GM12891 (cell line): ENCODE measurements at regions not wholly inside any gene's neighbourhood (a gene's known extent, or its start where the extent isn't known, plus 50 kb on each side); places are given as distances from the start of the nearest gene placed in this dataset.

Experiments
- DNase-seq: peaks from one replicate; pipeline ENCODE4 v3.0.0; 2011; ENCODE audit warnings: low spot score; ENCODE audit not compliant: insufficient read length
- FAIRE-seq: peaks from 2 replicates; lab custom pipeline; 2011; peaks lifted over from hg19 to GRCh38; lab: Jason Lieb, UNC
- PAX5 ChIP-seq: IDR thresholded peaks from 2 replicates; pipeline ENCODE4 v1.6.1; 2011; ENCODE audit warnings: low read length, moderate library complexity, mild to moderate bottlenecking; ENCODE audit not compliant: insufficient read depth, severe bottlenecking
- POLR2A ChIP-seq: IDR thresholded peaks from 2 replicates; pipeline ENCODE4 v1.6.1; 2011; ENCODE audit warnings: low read depth, low read length, control low read depth
- POLR2AphosphoS5 ChIP-seq: IDR thresholded peaks from 2 replicates; pipeline ENCODE4 v1.6.1; 2011; ENCODE audit warnings: low read depth, low read length, control low read depth
- POU2F2 ChIP-seq: IDR thresholded peaks from 2 replicates; pipeline ENCODE4 v1.6.1; 2011; ENCODE audit warnings: low read depth, mild to moderate bottlenecking, control low read depth, low read length, moderate library complexity
- SPI1 ChIP-seq: IDR thresholded peaks from 2 replicates; pipeline ENCODE4 v1.6.1; 2011; ENCODE audit warnings: low read depth, low read length, control low read depth
- TAF1 ChIP-seq: IDR thresholded peaks from 2 replicates; pipeline ENCODE4 v1.6.1; 2011; ENCODE audit warnings: low read depth, low read length, control low read depth

DNA sequence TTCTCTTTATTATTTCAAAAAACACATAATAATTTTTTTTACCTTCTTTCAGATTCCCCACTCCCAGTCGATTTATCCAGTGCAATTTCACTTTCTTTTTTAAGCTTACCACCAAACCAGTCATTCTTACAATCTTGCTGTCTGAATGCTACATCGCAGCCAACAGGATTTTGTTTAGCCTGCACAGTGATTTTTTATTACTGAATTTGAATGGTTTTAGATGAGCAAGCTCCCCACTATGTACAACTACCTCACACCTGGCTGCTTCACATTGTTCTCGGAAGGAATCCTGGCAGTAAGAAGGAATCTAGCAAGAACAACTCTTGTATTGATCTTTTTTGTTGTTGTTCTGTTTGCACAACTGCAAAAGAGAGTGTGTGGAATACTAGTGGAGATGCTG lies 668.1 kb upstream of the WWC1 start:
- no peak for TF ChIP-seq TAF1
- no peak for TF ChIP-seq POU2F2
- TF ChIP-seq POLR2AphosphoS5 = no peak
- TF ChIP-seq SPI1 = no peak
- FAIRE-seq = no peak
- no peak for DNase-seq

GRCh38 chr5:167624053-167624452 lies 667.4 kb upstream of the WWC1 start:
- TF ChIP-seq POU2F2 (no peak), TAF1 (no peak), PAX5 (no peak), POLR2AphosphoS5 (no peak), SPI1 (no peak), POLR2A (no peak)
- DNase-seq (no peak), FAIRE-seq (no peak)

DNA sequence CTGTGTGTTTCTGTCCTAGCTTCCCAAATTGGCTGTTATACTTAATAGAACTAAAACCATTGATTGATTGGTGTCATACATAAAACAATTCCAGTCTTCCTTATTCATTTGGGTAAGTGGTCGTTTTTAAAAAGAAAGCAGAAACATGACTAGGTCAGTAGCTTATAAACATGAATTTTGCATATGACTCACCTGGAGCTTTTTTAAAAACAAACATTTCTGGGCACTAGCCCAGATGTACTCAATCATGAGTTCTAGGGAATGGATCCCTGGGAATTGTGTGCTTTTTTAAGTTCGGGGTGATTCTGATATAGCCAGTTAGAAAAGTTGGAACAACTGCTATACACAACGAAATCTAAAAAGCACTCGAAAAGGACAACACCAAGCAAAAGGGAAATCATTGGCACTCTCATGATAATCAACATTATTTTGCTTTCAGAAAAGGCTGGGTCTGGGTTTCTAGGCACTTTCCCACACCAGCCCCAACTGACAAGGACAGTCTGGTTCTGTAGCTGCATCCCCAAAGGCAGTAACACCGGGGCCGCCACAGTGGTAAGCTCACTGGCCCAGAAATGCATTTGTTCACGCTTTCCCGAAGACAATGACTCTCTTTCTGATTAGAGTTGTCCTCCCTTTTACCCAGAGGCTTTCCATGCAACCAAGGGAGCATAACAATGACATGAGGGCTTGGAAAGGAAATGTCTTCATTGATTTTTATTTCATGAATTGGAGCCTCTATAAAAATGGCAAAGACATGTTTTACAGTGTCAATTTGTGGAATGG lies 664.9 kb upstream of the WWC1 start:
- no peak for TF ChIP-seq POU2F2
- no peak for TF ChIP-seq POLR2AphosphoS5
- TF ChIP-seq TAF1 = no peak
- TF ChIP-seq PAX5 = no peak
- TF ChIP-seq POLR2A = no peak
- TF ChIP-seq SPI1 = no peak
- DNase-seq (no peak), FAIRE-seq (no peak)

- TF ChIP-seq TAF1 = no peak
- no peak for TF ChIP-seq POLR2A
- no peak for TF ChIP-seq SPI1
- FAIRE-seq (no peak), DNase-seq (no peak)
Observed at GRCh38 chr5:167629634-167630033, 661.8 kb upstream of the WWC1 start.

- FAIRE-seq (no peak), DNase-seq (no peak)
- TF ChIP-seq SPI1 (no peak), POU2F2 (no peak), TAF1 (no peak), PAX5 (no peak), POLR2AphosphoS5 (no peak), POLR2A (no peak)
Observed at GRCh38 chr5:167631191-167631590, 660.3 kb upstream of the WWC1 start.

DNA sequence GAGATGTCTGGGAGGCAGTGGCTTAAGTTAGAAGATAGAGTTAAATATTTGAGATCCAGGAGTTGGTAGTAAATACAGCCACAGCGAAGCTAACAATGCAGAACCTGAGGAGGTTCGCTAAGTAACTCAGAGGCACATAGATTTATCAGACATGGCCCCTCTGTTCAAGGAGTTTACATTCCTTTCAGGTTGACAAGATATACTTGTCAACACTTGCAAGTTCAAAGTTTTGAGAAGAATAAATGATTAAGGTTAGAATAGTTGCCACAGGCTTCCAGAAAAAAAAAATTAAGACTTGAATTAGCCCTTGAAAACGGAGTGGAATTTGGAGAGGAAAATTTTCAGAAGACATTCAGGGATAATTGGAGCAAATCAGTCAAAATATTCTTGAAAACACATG lies 658.3 kb upstream of the WWC1 start:
- TF ChIP-seq TAF1 = no peak
- no peak for TF ChIP-seq POLR2AphosphoS5
- no peak for TF ChIP-seq PAX5
- no peak for TF ChIP-seq SPI1
- no peak for TF ChIP-seq POLR2A
- no peak for TF ChIP-seq POU2F2
- DNase-seq = no peak

GRCh38 chr5:167633931-167634341 lies 657.5 kb upstream of the WWC1 start:
- TF ChIP-seq PAX5 = no peak
- no peak for TF ChIP-seq POLR2AphosphoS5
- no peak for TF ChIP-seq SPI1
- TF ChIP-seq POU2F2 = no peak
- no peak for TF ChIP-seq POLR2A
- TF ChIP-seq TAF1 = no peak
- FAIRE-seq = no peak
- no peak for DNase-seq

More for the DNA sequence above, 658.3 kb upstream of the WWC1 start:
- FAIRE-seq = no peak

GRCh38 chr5:167634432-167634831 lies 657.0 kb upstream of the WWC1 start:
- FAIRE-seq (no peak), DNase-seq (no peak)
- TF ChIP-seq POLR2A (no peak), PAX5 (no peak), TAF1 (no peak), POU2F2 (no peak), POLR2AphosphoS5 (no peak), SPI1 (no peak)

DNA sequence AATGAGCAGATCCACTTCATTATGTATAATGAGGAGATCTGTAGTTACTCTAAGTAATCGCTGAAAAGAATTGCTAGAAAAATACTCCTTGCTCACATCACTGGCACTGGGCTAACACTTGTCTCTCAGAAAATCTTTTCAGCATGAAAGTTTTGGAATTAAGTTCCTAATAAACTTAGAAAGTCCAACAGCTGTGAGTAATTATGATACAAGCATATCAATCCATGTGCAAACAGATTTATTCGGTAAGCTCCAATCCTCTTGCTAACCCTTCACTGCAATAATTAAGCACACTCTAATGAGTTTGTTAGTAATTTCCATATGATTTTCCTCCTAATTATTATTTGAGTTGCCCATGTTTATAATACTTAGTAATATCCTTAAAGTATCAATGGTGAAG lies 652.6 kb upstream of the WWC1 start:
- TF ChIP-seq SPI1 (no peak), POLR2A (no peak), PAX5 (no peak), POLR2AphosphoS5 (no peak), POU2F2 (no peak), TAF1 (no peak)
- DNase-seq (no peak), FAIRE-seq (no peak)

GRCh38 chr5:167639273-167639672 lies 652.2 kb upstream of the WWC1 start:
- no peak for DNase-seq
- FAIRE-seq = no peak
- TF ChIP-seq PAX5 (no peak), POU2F2 (no peak), SPI1 (no peak), POLR2A (no peak), TAF1 (no peak), POLR2AphosphoS5 (no peak)
